ENCODE measurements at regions not wholly inside any gene's neighbourhood (a gene's known extent, or its start where the extent isn't known, plus 50 kb on each side); places are given as distances from the start of the nearest gene placed in this dataset.
"Not testable (repeated sequence)": the region's sequence is repeated elsewhere in the genome, so short reads cannot be mapped to it uniquely, and the experiment has no call there.

DNA sequence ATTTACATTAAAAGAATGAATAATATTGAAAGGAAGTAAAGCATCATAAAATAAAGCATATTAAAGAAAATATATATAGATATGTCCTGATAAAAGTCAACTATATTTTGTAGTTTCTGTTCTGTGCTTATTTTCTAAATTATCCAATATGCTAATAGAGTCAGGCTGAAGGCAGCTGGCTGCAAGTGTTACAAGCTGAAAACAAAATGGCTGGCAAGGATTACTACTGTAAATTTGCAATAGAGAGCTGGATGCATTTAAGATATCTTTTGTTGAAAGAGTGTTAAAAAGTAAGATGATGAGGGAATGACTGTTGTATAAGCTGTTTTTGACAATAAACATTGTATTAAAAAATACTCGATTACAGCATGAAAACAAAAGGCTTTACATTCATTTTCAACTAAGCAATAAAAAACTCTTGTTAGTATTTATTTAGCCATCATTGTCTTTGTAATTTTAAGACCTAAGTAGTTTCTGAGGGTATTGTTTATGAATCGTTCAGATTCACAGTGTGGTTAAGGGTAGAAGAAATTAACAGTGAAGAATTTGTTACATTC is 76.3 kb downstream of the TANC2 start:
- Histone ChIP-seq H3K36me3 (ENCODE audit: control insufficient read depth, insufficient read depth, low read length) (no peaks in the 10 kb centered on the region), H3K4me2 (ENCODE audit: low read length) (no peak overlapping the region), H3K79me2 (peaks cover 15% of the 10 kb centered on the region), H3K27ac (no peak overlapping the region), H3K9me3 (ENCODE audit: control insufficient read depth, low read length) (no peaks in the 10 kb centered on the region), H2AFZ (no peak overlapping the region), H3K4me3 (ENCODE audit: low read depth, low read length) (no peak overlapping the region), H3K9ac (no peak overlapping the region), H3K27me3 (ENCODE audit: control insufficient read depth, insufficient read depth, low read length) (no peaks in the 10 kb centered on the region), H3K4me1 (peaks cover 5% of the 10 kb centered on the region)
- TF ChIP-seq, protein P1, sequence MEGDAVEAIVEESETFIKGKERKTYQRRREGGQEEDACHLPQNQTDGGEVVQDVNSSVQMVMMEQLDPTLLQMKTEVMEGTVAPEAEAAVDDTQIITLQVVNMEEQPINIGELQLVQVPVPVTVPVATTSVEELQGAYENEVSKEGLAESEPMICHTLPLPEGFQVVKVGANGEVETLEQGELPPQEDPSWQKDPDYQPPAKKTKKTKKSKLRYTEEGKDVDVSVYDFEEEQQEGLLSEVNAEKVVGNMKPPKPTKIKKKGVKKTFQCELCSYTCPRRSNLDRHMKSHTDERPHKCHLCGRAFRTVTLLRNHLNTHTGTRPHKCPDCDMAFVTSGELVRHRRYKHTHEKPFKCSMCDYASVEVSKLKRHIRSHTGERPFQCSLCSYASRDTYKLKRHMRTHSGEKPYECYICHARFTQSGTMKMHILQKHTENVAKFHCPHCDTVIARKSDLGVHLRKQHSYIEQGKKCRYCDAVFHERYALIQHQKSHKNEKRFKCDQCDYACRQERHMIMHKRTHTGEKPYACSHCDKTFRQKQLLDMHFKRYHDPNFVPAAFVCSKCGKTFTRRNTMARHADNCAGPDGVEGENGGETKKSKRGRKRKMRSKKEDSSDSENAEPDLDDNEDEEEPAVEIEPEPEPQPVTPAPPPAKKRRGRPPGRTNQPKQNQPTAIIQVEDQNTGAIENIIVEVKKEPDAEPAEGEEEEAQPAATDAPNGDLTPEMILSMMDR (IDR thresholded peaks at IDR 0.05), result no peak

DNA sequence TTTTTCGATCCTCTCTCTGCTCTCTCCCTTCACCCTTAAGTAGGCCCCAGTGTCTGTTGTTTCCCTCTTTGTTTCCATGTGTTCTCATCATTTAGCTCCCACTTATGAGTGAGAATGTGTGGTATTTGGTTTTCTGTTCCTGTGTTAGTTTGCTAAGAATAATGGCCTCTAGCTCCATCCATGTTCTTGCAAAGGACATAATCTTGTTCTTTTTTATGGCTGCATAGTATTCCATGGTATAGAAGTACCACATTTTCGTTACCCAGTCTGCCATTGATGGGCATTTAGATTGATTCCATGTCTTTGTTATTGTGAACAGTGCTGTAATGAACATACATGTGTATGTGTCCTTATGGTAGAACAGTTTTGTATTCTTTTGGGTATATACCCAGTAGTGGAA is 91.5 kb downstream of the TANC2 start:
- H3K36me3 ChIP-seq (ENCODE audit: control insufficient read depth, insufficient read depth, low read length); H3K4me1 ChIP-seq; H3K9ac ChIP-seq; H3K4me2 ChIP-seq (ENCODE audit: low read length); H3K27me3 ChIP-seq (ENCODE audit: control insufficient read depth, insufficient read depth, low read length); H2AFZ ChIP-seq; H3K4me3 ChIP-seq (ENCODE audit: low read depth, low read length); H3K9me3 ChIP-seq (ENCODE audit: control insufficient read depth, low read length); H3K27ac ChIP-seq: not testable (repeated sequence)
- peaks cover 38% of the 10 kb centered on the region for H3K79me2 ChIP-seq

DNA sequence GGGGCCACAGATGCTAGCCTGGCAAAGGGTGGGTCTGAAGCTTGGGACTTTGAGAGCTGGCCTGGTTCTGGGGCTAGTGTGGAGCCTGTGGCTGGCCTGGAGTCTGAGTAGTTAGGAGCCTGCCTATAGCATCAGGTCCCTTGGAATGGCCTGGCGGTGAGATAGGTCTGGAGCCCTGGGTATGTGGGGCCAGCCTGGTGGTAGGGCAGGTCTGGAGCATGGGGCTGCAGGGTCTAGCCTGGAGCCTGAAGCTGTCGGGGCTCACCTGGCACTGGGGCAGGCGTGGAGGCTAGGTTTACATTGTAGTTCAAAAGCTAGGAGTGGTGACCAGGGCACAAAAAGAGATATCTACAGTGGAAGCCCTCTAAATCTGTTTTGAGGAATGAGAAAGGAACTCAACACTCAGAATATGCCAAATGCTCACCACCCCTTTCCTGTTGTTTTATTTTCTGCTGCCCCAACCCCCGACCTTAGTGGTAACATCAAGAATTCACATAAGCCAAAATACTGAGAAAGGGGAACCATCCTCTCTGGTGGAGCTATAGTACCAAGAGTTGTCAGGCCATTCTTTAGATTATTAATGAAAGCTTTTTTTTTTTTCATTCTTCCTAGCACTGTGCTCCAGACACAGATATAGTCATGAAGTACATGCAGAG is 100.3 kb downstream of the TANC2 start:
- Histone ChIP-seq H3K27ac (no peak overlapping the region), H3K9me3 (ENCODE audit: control insufficient read depth, low read length) (no peaks in the 10 kb centered on the region), H3K79me2 (peaks cover 22% of the 10 kb centered on the region), H3K4me2 (ENCODE audit: low read length) (no peak overlapping the region), H3K36me3 (ENCODE audit: control insufficient read depth, insufficient read depth, low read length) (no peaks in the 10 kb centered on the region), H3K27me3 (ENCODE audit: control insufficient read depth, insufficient read depth, low read length) (no peaks in the 10 kb centered on the region), H3K4me1 (no peaks in the 10 kb centered on the region), H2AFZ (no peak overlapping the region), H3K9ac (no peak overlapping the region), H3K4me3 (ENCODE audit: low read depth, low read length) (no peak overlapping the region)
- TF ChIP-seq, protein P1 (IDR thresholded peaks at IDR 0.05), result no peak

DNA sequence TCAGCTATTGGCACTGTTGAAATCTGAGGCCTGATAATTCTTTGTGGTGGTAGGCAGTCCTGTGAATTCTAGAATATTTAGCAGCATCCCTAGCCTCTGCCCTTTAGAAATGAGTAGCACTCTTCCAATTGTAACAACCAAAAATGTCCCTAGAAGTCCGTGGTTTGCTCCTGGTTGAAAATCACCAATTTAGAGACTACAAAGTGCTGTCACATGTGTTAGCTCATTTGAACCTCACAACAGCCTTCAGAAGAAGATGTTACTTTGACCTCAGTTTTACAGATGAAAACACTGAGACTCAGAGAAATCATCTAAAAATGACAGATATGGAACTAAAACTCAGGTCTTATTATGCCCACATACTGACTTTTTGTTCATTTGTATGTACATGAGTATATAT is 103.2 kb downstream of the TANC2 start:
- Histone ChIP-seq H3K9ac (no peak overlapping the region), H2AFZ (no peak overlapping the region), H3K79me2 (peaks cover 11% of the 10 kb centered on the region), H3K36me3 (ENCODE audit: control insufficient read depth, insufficient read depth, low read length) (no peaks in the 10 kb centered on the region), H3K4me3 (ENCODE audit: low read depth, low read length) (no peak overlapping the region), H3K9me3 (ENCODE audit: control insufficient read depth, low read length) (no peaks in the 10 kb centered on the region), H3K4me2 (ENCODE audit: low read length) (no peak overlapping the region), H3K27me3 (ENCODE audit: control insufficient read depth, insufficient read depth, low read length) (no peaks in the 10 kb centered on the region), H3K27ac (no peak overlapping the region), H3K4me1 (no peaks in the 10 kb centered on the region)
- TF ChIP-seq, protein P1 (IDR thresholded peaks at IDR 0.05), result no peak

- Histone ChIP-seq H2AFZ (no peak overlapping the region), H3K9ac (no peak overlapping the region), H3K4me2 (ENCODE audit: low read length) (no peak overlapping the region), H3K4me1 (no peaks in the 10 kb centered on the region), H3K9me3 (ENCODE audit: control insufficient read depth, low read length) (no peaks in the 10 kb centered on the region), H3K36me3 (ENCODE audit: control insufficient read depth, insufficient read depth, low read length) (no peaks in the 10 kb centered on the region), H3K79me2 (peaks cover 9% of the 10 kb centered on the region), H3K27ac (no peak overlapping the region), H3K4me3 (ENCODE audit: low read depth, low read length) (no peak overlapping the region), H3K27me3 (ENCODE audit: control insufficient read depth, insufficient read depth, low read length) (no peaks in the 10 kb centered on the region)
- TF ChIP-seq, protein P1 (IDR thresholded peaks at IDR 0.05), result no peak
Observed at GRCh38 chr17:63070031-63070430, 104.0 kb downstream of the TANC2 start.
